GM19328 (cell line): ENCODE measurements at regions not wholly inside any gene's neighbourhood (a gene's known extent, or its start where the extent isn't known, plus 50 kb on each side); places are given as distances from the start of the nearest gene placed in this dataset.
"Not testable (repeated sequence)": the region's sequence is repeated elsewhere in the genome, so short reads cannot be mapped to it uniquely, and the experiment has no call there.

Experiments
- ATAC-seq: cut with Tn5 transposase; IDR thresholded peaks from one replicate; pipeline ENCODE4 v1.9.1; 2021; ENCODE audit warnings: mild to moderate bottlenecking, moderate library complexity; ENCODE audit not compliant: unreplicated experiment

DNA sequence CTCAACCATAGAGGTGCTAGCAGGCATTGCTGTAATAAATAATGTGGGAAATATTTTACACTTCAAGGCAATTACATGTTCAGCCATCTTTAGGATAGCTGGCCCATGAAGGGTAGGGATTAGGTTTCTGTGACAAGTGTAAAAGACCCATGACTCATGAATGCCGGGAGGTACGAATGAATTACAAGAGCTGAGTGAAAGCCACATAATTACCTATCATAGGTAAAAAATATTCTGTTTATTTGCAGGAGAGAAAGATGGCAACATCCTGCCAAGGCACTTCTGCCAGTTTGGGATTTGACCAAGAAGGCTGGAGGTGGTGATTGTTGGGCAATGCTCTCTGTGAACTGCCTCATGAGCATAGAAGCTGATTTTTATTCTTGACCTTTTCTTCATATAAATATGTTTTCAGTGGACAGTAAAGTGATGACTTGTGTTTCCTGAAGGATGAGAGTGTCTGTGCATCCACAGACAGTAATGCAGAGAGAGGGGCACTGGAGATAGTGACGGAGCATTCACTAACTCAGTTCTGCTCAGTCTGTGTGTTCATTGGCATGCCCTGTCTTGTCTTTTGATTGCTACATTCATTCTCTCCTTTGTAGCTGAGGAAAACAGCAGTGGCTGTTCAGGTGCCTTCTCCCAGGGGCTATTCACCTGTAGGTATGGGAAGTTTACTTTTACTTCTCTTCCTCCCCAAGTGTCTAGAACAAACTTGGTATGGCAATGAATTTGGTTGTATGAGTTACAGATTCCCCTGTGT lies 481.1 kb downstream of the TFAP2B start:
- ATAC-seq: no peak

DNA sequence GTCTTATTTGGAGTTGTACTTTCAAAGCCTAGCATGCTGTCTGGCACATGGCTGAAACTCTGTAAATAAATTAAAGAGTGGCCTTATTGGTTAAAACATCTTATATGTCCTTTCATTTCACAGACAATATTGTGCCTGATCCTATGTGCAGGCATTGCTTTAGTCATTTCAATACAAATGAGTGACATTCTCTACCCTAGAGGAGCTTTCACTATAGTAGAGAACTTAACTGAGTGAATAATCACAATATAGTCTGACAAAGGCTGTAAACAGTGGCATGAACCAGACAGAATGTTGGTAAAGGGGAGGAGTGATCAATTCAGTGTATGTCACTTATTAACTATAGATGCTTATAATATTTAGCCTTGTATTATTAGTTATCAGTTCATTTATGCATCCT lies 481.8 kb downstream of the TFAP2B start:
- no peak for ATAC-seq

DNA sequence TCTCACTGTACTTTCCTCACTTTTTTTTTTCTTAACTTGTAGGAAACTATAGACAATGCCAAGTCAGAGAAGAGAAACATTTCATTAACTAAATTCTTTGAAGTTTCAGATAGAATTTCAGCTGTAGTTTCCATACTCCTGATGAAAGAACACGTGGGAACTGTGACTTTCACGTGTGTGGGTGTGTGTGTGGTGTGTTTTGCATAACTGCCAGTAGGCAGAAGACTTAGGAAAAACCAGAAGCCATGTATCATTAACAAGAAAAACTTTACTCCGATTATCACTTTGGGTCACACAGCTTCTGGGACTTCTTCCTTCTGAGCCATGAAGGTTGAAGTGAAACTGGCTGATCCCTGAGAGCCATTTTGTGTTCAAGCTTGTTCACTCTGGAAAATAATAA lies 483.3 kb downstream of the TFAP2B start:
- ATAC-seq: no peak

DNA sequence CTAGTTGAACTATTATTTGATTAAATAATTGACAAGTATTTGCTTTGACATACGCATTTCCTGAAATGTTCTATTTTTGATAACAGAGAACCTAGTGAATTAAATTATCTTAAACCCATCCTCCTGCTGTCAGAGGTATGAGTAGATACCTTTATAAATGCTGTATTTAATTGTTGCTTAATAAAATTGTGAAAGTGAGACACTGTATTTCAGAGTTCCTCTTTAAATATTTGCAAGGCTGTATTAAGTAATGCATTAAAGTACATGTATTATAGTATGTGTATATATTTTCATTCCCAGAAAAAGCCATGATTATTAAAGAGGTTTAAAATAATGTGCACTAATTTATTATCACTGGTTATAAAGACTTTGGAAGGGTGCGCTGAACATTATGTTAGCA lies 483.8 kb downstream of the TFAP2B start:
- ATAC-seq: no peak

DNA sequence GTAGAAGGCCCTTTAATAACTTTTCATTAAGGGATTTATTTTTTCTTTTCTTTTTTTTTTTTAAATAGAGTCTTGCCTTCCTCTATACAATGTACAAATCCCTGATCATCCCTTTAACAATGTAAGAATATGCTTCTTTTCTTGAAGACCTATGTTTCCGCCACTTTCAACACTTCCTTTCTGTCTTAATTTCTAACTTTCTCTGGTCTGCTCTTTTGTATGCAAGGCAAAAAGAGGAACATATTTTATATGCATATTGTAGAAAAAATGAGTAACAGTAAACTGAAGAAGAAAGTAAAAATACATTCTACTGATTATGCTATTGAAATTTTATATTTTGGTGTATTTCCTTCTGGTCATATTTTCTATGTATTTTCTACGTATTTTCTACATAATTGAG lies 484.7 kb downstream of the TFAP2B start:
- no peak for ATAC-seq

DNA sequence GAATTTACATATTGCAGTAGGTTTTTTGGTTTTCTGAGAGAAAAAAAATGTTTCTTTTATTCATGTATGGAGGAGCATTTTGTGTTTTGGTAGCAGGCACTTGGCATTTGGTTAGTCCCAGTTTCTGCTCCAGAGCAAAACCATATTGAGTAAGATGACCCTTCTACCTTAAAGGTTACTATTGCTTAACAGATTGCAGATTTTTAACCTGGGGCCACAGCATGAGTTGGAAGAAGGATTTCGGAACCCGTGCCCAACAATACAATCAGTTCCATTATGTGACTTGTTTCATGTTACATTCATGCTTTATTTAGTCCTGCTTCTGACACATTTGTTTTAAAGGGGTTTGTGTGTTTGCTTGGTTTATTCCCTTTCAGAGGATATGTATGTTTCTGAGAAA lies 496.3 kb downstream of the TFAP2B start:
- ATAC-seq: no peak

DNA sequence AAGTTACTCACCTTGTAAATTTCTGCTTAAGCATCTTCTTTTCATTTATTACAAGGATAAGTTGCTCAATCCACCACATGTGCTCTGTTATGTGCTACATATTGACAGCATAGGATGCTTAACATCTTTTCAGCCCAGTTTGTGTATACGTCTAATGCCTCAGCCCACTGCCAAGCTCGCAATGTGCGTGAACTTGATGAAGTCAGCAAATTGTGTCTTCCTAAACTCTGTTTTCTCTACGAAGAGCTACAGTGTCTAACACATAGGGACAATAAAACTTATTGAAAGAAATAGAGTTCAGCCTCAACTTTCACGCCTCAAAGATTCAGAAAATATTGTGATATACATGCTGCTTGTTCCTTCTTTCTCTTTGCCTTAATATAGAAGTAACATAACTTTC lies 500.0 kb downstream of the TFAP2B start:
- no peak for ATAC-seq

DNA sequence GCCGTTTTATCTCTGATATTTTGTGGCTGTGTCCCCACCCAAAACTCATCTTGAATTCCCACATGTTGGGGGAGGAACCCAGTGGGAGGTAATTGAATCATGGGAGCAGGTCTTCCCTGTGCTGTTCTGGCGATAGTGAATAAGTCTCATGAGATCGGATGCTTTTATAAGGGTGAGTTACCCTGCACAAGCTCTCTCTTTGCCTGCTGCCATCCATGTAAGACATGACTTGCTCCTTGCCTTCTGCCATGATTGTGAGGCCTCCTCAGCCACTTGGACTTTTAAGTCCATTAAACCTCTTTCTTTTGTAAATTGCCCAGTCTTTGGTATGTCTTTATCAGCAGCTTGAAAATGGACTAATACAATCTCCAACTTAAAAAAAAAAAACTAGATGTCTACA lies 502.8 kb downstream of the TFAP2B start:
- ATAC-seq: not testable (repeated sequence)

DNA sequence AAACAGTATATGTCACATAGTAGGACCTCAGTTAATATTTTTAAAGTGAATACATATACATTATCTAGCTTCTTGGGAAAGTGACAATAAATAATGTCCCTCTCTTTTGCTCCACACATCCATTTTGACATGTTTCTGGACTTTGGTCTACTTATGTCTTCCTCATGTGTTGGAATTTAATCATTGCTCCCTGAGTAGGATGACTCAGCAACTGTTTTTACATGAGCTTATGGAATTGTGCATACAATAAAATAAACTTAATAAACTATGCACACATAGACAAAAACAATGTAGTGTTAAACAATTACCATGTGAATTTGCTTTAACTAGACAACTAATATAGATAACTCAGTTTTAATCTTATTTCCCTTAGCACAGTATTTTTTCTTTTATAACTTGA lies 503.8 kb downstream of the TFAP2B start:
- no peak for ATAC-seq

DNA sequence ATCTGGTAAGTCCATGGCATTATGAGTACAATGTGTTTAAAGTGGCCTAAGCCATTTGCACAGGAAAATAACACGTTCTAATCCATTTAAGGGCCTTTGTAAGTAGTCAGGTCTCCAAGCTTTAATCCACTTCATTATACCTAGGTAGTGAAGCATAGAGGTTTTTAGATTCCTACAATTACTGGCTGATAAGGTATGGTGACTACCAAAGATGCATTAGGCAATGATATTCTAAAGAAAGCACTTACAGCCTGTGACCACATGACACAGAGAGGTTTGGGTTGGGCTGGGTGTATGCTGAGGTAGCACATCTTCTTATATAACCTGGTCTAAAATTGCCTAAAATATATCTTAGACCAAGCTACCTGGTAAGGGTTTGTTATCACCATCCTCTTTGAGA lies 504.4 kb downstream of the TFAP2B start:
- no peak for ATAC-seq

DNA sequence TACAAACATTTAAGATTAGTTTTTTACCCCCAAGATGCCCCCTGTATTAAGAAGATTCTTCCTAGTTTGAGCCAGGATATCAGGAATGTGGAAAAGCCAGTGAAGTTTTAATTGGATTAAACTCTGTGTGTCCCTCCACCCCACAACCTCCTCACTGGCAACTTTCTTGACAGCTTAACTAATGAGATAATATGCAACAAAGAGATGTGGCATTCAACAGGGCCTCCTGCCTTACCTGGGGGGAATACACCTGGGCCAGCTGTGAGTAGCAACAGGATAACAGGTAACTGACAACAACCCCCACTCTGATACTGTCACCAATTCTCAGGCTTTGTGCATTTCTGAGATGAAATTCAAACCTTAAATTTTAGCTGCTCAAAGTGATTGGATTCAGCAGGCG lies 512.3 kb downstream of the TFAP2B start:
- no peak for ATAC-seq

DNA sequence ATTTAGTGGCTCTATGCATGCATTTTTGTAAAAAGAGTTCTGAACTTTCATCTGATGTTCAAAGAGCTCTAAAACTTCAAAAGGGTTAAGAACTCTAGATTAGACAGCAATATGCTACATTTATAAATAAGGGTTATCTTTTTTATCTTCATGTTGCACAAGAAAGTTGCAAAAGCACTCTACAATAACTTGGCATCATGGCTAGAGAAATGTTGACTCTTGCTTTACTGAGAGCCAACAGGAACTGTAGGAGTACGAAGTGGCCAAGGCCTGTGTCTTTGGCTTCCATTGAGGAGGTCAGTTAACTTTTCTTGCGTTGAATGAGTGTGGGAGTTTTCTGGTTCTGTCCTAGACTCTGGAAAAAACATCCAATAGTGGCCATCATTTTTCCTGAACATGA lies 516.9 kb downstream of the TFAP2B start:
- ATAC-seq: no peak

DNA sequence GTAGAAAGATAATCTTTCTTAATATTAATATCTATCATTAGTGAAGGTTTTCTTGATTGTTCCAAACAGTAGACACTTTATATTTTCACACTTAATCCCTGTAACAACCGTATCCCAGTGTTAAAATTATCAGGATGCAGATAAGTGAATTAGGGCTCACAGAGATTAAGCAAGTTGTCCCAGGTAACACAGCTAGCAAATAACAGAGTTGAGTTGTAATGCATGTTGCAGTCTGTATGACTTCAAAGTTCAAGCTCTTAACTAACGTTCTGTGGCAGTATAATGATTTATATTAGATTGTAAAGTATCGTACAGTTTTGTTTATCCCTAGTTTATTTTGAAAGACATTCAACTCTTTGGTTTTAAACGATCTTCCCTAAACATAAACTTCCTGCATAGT lies 517.5 kb downstream of the TFAP2B start:
- ATAC-seq: no peak

DNA sequence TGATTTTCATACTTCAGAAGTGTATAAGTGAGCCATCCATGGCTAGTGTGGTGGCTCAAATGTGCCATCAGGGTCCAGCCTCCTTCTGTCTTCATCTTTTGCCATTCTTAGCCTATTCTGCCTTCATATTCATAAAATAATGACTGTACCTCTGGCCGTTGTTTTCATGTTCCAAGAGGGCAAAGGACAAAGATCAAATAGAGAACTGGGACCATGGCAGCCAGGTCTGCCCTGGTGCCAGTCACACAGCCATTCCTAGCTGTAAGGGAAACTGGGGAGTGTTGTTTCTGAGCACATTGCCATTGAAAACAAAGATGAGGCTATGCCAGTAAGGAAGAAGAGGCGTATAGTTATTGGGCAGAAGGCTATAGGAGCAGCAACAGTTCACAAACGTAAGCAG lies 518.6 kb downstream of the TFAP2B start:
- no peak for ATAC-seq

DNA sequence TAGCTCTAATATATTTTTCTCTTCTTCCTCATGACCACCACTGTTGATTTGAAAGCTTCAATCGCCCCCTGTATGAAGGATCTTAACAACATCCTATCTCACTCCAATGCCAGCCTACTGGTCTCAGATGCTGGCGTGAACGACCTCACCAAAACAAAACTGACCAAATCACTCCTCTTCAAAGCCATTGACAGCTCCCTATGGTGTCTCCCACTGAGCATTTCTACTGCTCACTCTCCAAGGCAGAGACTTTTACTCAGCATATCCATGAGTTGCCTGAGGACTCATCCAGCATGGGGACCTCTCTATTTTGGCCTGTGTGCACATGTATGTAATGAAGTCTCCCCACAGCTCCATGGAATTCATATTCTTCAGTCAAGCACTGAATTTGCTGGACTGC lies 520.4 kb downstream of the TFAP2B start:
- no peak for ATAC-seq

DNA sequence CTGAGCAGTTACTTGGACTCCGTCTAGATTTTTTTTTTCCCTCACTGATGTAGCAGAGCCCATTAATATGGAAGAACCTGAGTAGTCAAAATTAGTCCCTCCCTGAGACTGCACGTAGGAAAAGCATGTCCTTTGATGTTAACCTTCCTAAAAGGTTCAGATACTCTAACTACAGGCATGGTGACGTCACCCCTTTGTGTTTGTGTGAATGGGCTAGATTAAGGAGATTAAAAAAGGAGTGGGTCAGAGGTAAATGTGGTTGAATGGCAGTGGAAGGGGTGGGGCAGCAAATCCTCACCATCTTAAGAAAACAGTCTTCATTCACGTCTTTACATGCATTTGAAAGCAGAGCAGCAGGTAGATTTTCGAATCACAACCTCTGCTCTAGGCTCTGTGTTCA lies 521.1 kb downstream of the TFAP2B start:
- no peak for ATAC-seq

DNA sequence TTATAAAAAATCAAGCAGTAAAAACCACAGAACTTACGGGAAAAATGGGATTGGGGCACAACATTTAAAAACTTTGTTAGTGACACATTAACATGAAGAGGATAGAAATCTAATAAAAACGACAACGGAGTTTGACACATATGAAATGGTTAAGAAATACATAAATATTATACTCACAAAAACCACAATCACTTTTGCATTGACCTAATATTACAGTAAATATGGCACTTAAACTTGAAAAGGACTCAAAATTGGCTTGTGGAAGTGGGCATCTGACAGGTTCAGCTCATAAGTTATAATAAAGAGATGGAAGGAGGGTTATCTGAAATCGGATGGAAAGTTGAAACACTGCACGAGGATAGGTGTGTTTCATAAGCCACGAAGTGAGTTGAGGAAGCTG lies 523.7 kb downstream of the TFAP2B start:
- ATAC-seq: no peak

DNA sequence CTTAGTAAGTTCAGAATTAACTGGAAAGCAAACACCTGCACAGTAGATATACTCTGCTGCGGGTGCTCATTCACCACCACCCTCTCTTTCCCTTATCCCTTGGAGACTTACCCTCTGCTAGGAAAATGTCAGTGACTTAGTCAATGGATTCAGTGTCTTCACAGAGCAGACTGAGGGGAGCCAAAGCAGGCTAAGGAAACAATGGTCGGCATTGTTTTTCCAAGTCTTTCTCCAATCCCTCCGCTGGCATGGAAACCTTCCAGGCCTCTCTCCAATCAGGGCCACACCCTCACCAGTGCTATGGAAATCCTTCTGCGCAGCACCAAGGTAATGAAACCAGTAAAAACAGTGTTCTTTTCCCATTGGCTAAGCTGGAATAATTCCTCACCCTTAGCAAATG lies 531.2 kb downstream of the TFAP2B start:
- no peak for ATAC-seq

DNA sequence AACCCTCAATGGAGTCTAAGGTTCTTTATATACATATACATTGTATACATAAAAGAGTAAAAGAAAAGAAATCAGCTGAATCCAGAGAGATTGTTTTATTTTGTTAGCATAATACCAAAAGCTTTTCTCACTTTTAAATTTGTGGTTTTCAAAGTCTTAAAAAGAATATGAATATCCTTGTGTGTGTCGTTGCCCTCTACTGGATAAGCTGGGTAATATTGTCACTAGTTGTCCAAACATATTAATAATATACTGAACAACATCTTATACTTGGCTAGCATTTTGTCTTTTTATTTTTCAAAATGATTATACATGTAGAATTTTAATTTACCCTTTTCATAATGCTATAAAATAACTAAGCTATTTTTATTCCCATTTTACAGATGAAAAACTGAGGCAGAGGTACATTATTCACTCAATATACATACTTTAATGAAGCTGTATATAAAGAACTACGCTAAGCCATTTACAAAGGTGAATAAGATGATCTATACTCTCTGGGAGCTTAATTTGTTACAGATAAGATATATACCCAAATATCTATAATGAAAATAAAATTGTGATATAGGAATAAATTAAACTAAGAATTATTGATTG lies 531.7 kb downstream of the TFAP2B start:
- ATAC-seq: no peak

DNA sequence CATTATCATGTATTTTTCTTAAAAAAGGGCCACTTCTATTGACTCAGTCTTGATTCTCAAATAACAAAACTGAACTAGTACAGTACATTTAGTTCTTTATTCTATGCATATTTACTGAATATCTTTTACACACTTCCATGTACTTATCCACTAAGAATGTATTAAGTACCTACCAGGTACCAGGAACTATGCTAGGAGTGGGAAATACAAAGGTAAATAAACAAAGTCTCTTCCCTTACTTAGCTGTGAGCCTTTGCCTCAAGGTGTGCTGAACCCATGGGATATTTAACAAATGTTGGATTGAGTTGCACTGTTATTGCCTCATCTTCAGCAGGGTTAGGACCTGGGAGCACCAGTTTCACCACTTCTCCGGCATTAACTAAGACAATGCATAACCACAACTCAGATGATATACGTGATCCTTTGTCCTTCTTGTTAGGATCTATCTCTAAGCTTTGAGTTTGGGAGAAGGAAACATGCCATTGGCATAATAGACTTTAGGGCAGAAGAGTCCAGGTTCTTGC lies 533.9 kb downstream of the TFAP2B start:
- ATAC-seq: no peak

DNA sequence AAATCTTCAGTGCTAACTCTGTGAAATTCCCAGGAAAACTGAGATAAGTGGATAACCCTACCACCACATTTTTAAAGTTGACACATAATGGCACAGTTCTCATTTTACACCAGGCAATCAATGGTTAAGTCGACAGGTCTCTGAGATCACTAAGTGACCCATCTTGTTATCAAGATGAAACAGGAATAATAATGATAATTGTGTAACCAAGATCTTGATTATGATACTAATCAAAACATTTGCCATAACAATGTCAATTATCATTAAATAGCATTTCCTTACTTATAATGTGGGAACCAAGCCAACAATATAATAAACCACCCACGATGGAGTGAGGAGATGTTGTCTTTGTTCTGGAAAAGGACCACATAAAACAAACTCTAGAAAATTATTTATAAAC lies 541.6 kb downstream of the TFAP2B start:
- ATAC-seq: no peak

DNA sequence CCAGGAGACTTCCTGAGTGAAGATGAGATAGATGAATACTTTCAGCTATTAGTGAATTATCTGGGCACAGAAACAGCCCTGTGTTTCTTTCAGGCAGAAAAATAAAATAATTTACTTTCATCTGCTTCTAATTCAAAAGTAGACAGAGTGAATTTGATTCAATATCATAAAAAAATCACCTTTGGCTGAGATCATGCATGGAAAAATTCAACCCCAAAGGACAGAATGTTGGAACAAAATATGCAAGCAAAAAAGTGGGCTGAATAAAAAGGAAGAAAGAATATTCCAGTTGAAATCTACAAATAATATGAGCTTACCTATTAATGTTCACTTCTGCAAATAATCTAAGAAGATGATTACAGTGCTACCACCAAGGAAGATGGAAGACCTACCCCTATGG lies 546.9 kb downstream of the TFAP2B start:
- ATAC-seq: no peak

DNA sequence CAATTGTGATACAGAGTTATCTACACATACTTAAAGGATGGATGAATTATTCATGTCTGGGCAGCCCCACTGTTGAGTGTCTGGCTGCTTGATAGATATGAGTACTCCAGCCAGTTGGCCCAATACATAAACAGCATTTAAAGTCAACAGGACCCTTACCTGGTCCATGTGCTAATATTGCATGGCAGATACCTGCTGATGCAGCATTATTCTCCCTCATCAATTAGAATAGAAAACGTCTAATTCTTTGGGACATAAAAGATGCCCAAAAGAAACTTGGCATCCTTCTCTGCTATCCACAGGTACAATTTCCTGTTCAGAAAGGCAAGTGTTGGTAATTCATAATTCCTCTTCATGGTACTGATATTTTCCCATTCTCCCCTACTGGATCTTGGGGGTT lies 550.8 kb downstream of the TFAP2B start:
- ATAC-seq: no peak
